ENCODE measurements at regions not wholly inside any gene's neighbourhood (a gene's known extent, or its start where the extent isn't known, plus 50 kb on each side); places are given as distances from the start of the nearest gene placed in this dataset.

GRCh38 chr2:128436479-128437203 lies 118.0 kb upstream of the HS6ST1 start:
- no peak overlapping the region for H3K4me3 ChIP-seq (ENCODE audit: low read depth, low read length)

DNA sequence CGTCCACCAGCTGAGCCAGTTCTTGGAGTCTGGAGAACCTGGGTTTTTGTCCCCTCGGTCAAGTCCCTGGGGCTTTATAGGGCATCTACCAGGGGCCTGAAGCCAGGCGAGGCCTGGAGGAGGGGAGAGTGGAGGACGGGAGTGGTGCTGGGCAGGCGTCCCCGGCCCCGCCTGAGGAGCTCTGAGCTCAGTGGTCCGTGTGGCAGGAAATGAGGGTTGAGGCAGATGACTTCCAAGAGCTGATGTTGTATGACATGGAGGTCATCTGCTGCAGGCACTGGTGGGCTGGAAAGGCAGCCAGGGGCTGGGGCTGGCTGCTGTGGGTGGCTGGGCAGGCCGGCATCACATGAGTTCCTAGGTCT lies 118.5 kb upstream of the HS6ST1 start:
- H3K4me3 ChIP-seq (ENCODE audit: low read depth, low read length), result no peak overlapping the region

- H3K4me3 ChIP-seq (ENCODE audit: low read depth, low read length), result no peak overlapping the region
These were observed 119.4 kb upstream of the HS6ST1 start for GRCh38 chr2:128438091-128438490.

DNA sequence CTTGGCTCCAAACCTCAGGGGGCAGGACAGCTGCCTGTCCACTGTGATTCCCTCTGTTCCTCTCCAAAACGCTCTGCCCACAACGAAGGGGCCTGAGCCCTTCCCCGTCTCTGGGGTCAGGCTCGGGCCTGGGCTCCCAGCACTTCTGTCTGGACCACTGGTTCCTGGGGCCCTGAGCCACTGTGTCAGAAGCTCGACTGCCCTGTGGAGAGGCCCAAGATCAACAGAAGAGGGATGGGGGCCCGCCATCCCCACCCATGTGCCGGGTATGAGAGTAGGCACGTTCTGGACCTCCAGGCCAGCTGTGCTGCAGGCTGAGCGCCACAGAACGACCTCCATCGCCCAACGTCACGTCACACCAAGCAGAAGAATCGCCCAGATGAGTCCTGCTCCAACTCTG lies 119.9 kb upstream of the HS6ST1 start:
- no peak overlapping the region for H3K4me3 ChIP-seq (ENCODE audit: low read depth, low read length)

DNA sequence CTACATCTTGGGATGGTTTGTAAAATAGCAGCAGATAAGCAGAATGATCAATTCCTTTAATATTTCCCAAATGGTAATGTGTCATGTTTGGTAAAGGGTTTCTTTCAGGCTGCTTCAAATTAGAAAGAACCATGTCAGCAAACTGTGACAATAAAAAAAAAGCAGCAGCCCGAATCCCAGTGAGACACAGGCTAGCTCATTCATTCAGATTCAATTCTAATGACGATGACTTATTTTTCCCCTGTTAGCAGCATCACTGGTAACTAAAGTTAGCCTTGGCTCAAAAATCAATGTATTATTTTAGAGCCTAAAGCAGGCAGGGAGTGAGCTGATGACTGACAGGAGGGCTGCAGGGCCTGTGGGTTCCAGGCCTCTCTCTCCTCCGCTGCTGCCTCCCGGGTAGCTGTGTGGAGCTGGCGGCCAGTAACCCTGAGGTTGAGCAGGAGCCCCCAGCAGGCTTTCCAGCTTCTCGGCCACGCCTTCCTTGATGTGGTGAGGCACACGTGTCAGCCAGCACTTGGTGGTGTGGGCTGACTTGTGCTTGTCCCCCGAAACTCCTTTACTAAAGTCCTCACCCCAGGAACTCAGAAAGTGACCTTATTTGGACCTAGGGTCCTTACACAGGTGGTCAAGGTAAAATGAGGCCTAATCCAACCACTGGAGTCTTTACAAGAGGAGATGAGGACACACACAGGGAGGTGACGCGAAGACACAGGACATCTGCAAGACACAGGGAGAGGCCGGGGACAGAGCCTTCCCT lies 120.5 kb upstream of the HS6ST1 start:
- H3K4me3 ChIP-seq (ENCODE audit: low read depth, low read length), result no peak overlapping the region

DNA sequence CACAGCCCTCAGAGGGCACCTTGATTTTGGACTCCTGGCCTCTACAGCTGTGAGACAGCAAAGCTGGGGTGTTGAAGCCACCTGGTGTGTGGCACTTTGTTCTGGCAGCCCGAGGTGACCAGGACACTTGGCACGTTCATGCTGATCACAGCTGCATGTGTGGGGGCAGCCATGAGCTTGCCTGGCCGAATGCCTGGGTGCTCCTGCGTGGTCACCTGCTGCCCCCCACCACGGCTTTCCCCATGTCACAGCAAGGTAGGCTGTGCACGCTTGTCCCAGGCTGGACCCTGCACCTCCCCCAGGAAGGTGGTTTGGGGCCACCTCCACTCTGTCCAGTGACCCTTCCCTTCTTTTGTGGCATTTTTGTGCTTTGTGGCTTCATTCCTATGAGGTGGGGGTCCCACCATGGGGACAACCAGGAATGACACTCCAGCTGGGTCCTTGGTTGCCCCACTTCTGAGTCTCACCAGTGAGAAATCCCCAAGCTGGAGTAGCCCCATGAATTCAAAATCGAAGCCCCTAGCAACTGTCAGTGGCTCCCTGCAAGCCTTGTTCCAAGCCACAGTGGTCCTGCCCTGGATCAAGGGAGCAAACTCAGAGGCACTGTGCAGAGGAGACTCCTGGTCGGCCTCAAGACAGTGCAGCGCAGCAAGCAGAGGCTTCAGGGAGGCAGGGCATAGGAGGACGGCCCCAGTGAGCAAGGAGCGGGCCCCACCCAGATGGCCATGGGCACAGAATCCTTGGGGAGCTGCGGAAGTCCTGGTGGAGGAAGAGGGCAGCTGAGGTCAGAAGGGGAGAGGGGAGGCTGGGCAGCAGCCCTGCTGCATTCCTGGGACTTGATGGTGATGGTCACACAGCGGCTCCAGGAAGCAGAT lies 121.4 kb upstream of the HS6ST1 start:
- H3K4me3 ChIP-seq (ENCODE audit: low read depth, low read length), result no peak overlapping the region

DNA sequence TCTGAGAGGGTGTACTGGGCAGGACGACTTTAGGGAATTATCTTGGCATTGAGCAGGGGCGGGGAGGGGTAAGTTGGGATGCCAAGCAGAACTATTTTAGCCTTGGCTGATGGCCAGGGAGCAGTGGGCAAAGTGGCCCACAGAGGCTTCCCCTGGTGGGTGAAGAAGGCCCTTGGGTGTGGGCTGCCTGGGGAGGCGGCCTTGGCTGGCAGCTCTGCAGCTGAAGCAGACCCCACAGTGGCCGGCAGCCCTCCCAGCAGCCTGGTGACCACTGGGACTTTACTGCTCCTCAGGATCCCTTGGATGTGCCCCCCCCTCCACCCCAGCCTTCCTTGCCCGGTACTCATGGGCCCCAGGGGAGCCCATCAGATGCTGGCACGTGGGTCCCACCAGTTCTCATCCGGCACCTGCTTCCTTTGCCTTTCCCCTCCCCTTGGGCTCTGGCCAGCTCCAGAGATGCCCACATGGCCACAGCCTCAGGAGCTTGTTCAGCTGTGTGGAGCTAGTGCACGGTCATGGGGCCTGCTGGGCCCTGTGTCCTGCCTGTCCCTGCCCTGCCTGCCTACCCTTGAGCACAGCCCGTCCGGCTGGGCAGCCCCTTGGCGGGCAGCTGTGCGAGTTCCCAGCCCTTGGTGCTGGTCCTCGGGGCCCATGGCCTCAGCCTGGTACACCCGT lies 122.1 kb upstream of the HS6ST1 start:
- H3K4me3 ChIP-seq (ENCODE audit: low read depth, low read length), result no peak overlapping the region

DNA sequence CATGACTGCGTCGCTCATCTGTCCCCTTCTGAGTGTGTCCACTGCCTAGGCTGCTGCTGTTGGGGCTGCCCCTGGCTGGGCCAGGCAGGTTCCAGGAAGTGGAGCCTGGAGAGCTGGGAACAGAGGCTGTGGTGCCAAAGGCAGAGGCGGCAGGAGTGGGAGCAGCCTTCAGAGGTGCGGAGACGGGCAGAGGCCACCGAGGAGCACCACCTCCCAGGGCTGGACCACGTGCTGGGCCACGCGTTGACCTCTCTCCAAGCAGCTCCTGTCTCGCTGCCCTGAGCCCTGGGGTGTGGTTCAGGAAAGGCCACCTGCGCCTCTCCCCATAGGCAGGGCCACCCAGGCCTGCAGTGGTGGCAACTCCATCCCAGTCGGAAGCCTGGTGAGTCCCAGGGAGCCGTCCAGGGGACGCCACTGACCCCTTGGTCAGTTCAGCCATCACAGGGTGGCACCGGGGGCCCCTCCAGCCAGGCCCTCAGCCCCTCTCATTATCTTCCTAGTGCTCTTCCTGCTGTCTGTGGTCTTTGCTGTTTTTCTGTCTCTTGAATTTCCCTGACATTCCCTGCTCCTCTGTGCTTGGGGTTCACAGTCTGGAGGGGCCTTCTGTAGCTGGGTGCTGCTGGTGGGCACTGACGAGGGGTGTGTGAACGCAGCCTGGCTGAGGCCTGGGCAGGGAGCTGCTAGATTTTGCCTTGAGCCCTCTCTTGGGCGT lies 122.8 kb upstream of the HS6ST1 start:
- H3K4me3 ChIP-seq (ENCODE audit: low read depth, low read length), result no peak overlapping the region

DNA sequence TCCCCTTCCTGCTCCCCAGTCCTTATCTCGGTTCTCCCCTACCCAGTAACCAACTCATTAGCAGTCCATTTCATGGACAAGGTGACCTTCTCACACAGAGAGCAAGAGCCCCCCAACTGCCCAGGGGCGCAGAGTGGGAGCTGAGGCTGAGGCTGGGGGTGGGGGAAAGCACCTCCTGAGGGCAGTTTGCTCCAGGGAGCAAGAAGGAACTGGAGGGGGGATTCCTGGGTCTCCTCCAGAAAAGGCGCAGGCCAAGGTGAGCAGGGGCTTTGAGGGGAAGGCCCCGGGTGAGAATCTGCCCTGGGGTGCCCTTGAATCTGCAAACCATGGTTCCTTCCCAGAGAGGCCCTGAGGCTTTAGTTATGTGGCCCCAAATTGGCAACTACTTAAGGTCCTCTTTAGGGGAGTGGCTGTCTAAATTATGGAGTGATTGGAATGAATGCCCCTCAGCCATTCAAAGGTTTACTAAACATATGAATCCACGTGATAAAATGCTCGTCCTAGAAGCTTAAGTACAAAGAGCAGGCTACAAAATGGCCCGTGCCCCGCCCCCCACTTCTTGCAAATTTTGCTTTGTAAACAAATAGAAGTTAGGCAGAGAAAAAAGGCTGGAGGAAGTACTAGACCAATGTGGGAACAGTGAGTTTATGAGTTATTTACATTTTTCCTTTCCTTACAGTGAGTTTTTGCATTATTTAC lies 123.5 kb upstream of the HS6ST1 start:
- H3K4me3 ChIP-seq (ENCODE audit: low read depth, low read length), result no peak overlapping the region

- H3K4me3 ChIP-seq (ENCODE audit: low read depth, low read length), result no peak overlapping the region
These were observed 124.2 kb upstream of the HS6ST1 start for GRCh38 chr2:128442891-128443302.

DNA sequence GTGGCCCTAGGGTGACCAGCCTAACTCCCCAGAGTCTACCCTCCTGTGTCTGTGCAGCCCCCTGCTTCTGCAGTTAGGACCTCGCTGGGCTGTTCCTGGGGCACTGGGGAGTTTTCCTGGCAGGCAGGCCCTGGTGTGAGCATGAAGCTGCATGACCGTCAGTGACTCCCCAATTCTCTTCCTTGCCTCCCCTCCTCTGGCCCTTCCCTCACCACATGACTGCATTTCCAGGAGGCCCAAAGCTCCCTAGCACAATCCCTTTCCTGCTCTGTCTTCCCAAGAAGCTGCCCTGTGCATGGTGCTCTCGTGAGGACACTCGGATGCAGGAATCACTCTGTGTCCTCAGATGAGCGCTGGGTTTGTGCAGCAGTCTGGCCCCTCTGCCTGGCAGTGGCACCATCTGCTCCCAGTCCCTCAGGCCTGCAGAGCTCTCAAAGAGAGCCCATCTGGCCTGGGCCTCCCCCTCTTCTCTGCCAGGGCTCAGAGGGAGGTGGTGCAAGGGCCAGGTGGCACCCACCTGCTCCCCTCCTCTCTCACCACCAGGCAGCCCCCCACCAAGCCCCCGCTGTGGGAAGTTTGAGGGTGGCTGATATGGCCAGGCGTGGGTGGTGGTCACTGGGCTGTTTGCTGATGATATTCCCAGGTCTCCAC lies 125.6 kb upstream of the HS6ST1 start:
- no peak overlapping the region for H3K4me3 ChIP-seq (ENCODE audit: low read depth, low read length)

GRCh38 chr2:128444816-128445522 lies 126.3 kb upstream of the HS6ST1 start:
- H3K4me3 ChIP-seq (ENCODE audit: low read depth, low read length), result no peak overlapping the region

DNA sequence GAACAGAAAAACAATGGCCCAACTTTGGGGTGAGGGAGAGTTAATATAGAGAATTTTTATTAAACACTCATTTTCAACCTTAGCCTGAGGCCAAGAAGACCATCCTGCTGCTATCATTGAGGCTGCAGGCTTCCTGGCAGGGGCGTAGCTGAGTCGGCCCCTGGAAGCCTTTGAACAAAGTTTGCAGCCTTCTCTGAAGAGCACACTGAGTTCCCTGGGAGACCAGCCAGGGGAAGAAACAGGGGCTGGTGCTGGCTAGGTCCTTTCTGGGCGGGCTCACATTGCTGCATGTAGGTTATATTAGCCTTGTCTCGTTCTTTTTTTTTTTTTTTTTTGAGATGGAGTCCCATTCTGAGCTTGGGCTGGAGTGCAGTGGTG lies 126.8 kb upstream of the HS6ST1 start:
- H3K4me3 ChIP-seq (ENCODE audit: low read depth, low read length), result no peak overlapping the region

- H3K4me3 ChIP-seq (ENCODE audit: low read depth, low read length), result no peak overlapping the region
These were observed 127.6 kb upstream of the HS6ST1 start for GRCh38 chr2:128446049-128446873.

GRCh38 chr2:128446874-128447537 lies 128.3 kb upstream of the HS6ST1 start:
- H3K4me3 ChIP-seq (ENCODE audit: low read depth, low read length), result no peak overlapping the region

GRCh38 chr2:128447538-128447995 lies 128.9 kb upstream of the HS6ST1 start:
- H3K4me3 ChIP-seq (ENCODE audit: low read depth, low read length), result no peak overlapping the region

All from iPS-11a (cell line).